ENCODE measurements at regions not wholly inside any gene's neighbourhood (a gene's known extent, or its start where the extent isn't known, plus 50 kb on each side); places are given as distances from the start of the nearest gene placed in this dataset.

DNA sequence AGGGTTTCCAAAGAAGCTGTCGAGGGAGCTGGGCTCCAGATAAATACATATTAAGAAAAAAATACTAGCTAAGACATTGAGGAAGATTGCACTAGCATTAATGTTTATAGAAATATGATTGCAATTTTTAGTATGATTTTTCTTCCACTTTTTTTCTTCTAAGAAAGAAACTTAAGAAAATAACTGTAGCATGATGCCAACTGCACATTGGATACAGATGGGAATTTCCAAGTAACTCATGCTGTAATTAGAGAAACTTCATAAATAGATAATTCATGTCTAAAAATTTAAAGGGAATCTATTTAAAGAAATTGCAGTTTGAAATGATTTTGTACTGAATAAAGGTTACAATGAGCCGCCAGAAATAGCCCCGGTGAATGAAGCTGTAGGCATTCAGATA is 119.4 kb downstream of the POLR1F start:
- no peak for DNase-seq (ENCODE audit: low read depth in 1 of 2, low spot score in 2 of 2)
- Histone ChIP-seq H3K4me2 (ENCODE audit: insufficient read depth in 1 of 2, low read depth in 2 of 2, low read length in 2 of 2) (no peak overlapping the region), H3K9ac (replicated peaks in 1 of 4; ENCODE audit: extremely low read depth in 1 of 4, low read depth in 3 of 4, low read length in 3 of 4) (no peak overlapping the region), H4K5ac (ENCODE audit: insufficient read length, low read depth, low read length) (no peak overlapping the region), H3K56ac (replicated peaks; ENCODE audit: insufficient read length, low read depth, low read length) (no peak overlapping the region), H2BK120ac (replicated peaks; ENCODE audit: low read depth, low read length) (no peak overlapping the region), H2BK5ac (ENCODE audit: low read depth, low read length) (no peak overlapping the region), H3K9me3 (ENCODE audit: insufficient read depth in 2 of 2, low read depth in 1 of 2, low read length in 1 of 2) (no peaks in the 10 kb centered on the region), H2AK5ac (ENCODE audit: low read depth, low read length) (no peak overlapping the region), H2BK20ac (ENCODE audit: low read length) (no peak overlapping the region), H2BK12ac (ENCODE audit: low read depth, low read length) (no peak overlapping the region), H4K20me1 (replicated peaks in 1 of 2; ENCODE audit: control insufficient read depth in 1 of 2, insufficient read depth in 2 of 2, low read length in 2 of 2) (no peaks in the 10 kb centered on the region), H3K27me3 (replicated peaks in 1 of 4; ENCODE audit: control insufficient read depth in 3 of 4, extremely low read depth in 1 of 4, insufficient read depth in 3 of 4, low read length in 3 of 4) (no peaks in the 10 kb centered on the region), H2AFZ (ENCODE audit: low read length) (no peak overlapping the region), H2BK15ac (ENCODE audit: low read length) (no peak overlapping the region), H3K4me1 (replicated peaks in 1 of 4; ENCODE audit: control insufficient read depth in 3 of 4, insufficient read depth in 4 of 4, low read length in 3 of 4) (no peaks in the 10 kb centered on the region), H3K79me2 (ENCODE audit: control insufficient read depth in 1 of 2, insufficient read depth in 2 of 2, low read length in 2 of 2) (no peaks in the 10 kb centered on the region), H3K23me2 (ENCODE audit: low read depth, low read length) (no peaks in the 10 kb centered on the region), H4K8ac (ENCODE audit: extremely low read depth, insufficient read depth, low read length) (no peak overlapping the region), H3K18ac (ENCODE audit: extremely low read depth, low read length) (no peak overlapping the region), H3K36me3 (ENCODE audit: control insufficient read depth in 2 of 4, insufficient read depth in 4 of 4, low read length in 3 of 4) (no peaks in the 10 kb centered on the region), H3K4ac (replicated peaks; ENCODE audit: insufficient read length, low read depth, low read length) (no peak overlapping the region), H3K79me1 (ENCODE audit: low read depth, low read length) (no peaks in the 10 kb centered on the region), H3K23ac (ENCODE audit: insufficient read length) (no peak overlapping the region), H3K14ac (ENCODE audit: insufficient read length) (no peak overlapping the region), H4K91ac (replicated peaks; ENCODE audit: insufficient read length, low read length) (no peak overlapping the region), H3K27ac (ENCODE audit: low read depth, low read length) (no peak overlapping the region), H3K4me3 (ENCODE audit: extremely low read depth in 1 of 4, insufficient read depth in 2 of 4, low read depth in 3 of 4, low read length in 4 of 4) (no peak overlapping the region)
- CTCF ChIA-PET (ENCODE audit: partially characterized antibody): interaction anchor here (0.7 to 1.5 kb wide), 3 partner anchors 23 to 1066 kb away, joined by 3 read pairs; no protein-coding TSS in a partner anchor
- no peak for TF ChIP-seq BCL11A (IDR thresholded peaks at IDR 0.05; ENCODE audit: low read depth in 2 of 2, low read length in 2 of 2)
- TF ChIP-seq MAFK (IDR thresholded peaks at IDR 0.05; ENCODE audit: low read depth, low read length): no peak
- TF ChIP-seq TCF12 (IDR thresholded peaks at IDR 0.05; ENCODE audit: low read depth, low read length): no peak
- TF ChIP-seq, protein P1, sequence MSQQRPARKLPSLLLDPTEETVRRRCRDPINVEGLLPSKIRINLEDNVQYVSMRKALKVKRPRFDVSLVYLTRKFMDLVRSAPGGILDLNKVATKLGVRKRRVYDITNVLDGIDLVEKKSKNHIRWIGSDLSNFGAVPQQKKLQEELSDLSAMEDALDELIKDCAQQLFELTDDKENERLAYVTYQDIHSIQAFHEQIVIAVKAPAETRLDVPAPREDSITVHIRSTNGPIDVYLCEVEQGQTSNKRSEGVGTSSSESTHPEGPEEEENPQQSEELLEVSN (IDR thresholded peaks at IDR 0.05): no peak
- no peak for TF ChIP-seq TAF1 (IDR thresholded peaks at IDR 0.05; ENCODE audit: low read depth, low read length)
- no peak for TF ChIP-seq POU5F1 (IDR thresholded peaks at IDR 0.05; ENCODE audit: low read depth, low read length)
- TF ChIP-seq BRCA1 (IDR thresholded peaks at IDR 0.05; ENCODE audit: low read depth, low read length): no peak
- TF ChIP-seq CTBP2 (IDR thresholded peaks at IDR 0.05; ENCODE audit: borderline replicate concordance, insufficient read depth, insufficient read length, low read length): no peak
- no peak for TF ChIP-seq RFX5 (IDR thresholded peaks at IDR 0.05; ENCODE audit: borderline replicate concordance, low read depth, low read length)
- TF ChIP-seq, protein P2, sequence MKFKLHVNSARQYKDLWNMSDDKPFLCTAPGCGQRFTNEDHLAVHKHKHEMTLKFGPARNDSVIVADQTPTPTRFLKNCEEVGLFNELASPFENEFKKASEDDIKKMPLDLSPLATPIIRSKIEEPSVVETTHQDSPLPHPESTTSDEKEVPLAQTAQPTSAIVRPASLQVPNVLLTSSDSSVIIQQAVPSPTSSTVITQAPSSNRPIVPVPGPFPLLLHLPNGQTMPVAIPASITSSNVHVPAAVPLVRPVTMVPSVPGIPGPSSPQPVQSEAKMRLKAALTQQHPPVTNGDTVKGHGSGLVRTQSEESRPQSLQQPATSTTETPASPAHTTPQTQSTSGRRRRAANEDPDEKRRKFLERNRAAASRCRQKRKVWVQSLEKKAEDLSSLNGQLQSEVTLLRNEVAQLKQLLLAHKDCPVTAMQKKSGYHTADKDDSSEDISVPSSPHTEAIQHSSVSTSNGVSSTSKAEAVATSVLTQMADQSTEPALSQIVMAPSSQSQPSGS (IDR thresholded peaks at IDR 0.05; ENCODE audit: low read length): no peak
- 95% methylated on average over 3 of the region's 3 CpGs; no CpG with 5 or more reads in 1 of the 2 experiments for WGBS, 2 experiments (ENCODE audit: extremely low coverage in 1 of 2, insufficient coverage in 1 of 2, insufficient read length in 1 of 2, insufficient replicate concordance in 2 of 2, low coverage in 1 of 2, low lambda C conversion rate in 2 of 2, missing lambda C conversion rate in 1 of 2)
- FAIRE-seq: no peak
- POLR2A ChIA-PET (ENCODE audit: partially characterized antibody): no interaction called here

All from H1 (cell line).